ENCODE measurements at regions not wholly inside any gene's neighbourhood (a gene's known extent, or its start where the extent isn't known, plus 50 kb on each side); places are given as distances from the start of the nearest gene placed in this dataset.

GRCh38 chr10:30534465-30535144, 94.9 kb downstream of the LYZL2 start (continued):
- TF ChIP-seq PKNOX1 (IDR thresholded peaks at IDR 0.05) = peak; percentile 95
- TF ChIP-seq MEIS2 (IDR thresholded peaks at IDR 0.05; ENCODE audit: partially characterized antibody) = peak; percentile 87
- TF ChIP-seq ARID2 (IDR thresholded peaks at IDR 0.05) = peak; percentile 74; the same call in 1 of the 2 replicates
- peak; percentile 84 to 95 (median 89) for TF ChIP-seq CTCF (IDR thresholded peaks at IDR 0.05 in 2 of 3, conservative IDR thresholded peaks at IDR 0.05 in 1 of 3; ENCODE audit: insufficient read depth in 2 of 3, low read depth in 1 of 3, low read length in 3 of 3)
- peak; percentile 70 for TF ChIP-seq CEBPG (CRISPR knock-in tag; IDR thresholded peaks at IDR 0.05)
- peak in 1 of 2 experiments; percentile 71; a peak in 2 of 4 replicates for TF ChIP-seq CEBPG (tag; conservative IDR thresholded peaks at IDR 0.05 in 1 of 2, IDR thresholded peaks at IDR 0.05 in 1 of 2)
- no peak for TF ChIP-seq TCFL5 (CRISPR knock-in tag; conservative IDR thresholded peaks at IDR 0.05)
- TF ChIP-seq SMAD1 (IDR thresholded peaks at IDR 0.05; ENCODE audit: low read depth, low read length, partially characterized antibody) = no peak
- peak; percentile 78 for TF ChIP-seq CEBPB (tag; IDR thresholded peaks at IDR 0.05)
- TF ChIP-seq SMC3 (conservative IDR thresholded peaks at IDR 0.05; ENCODE audit: insufficient read depth, low read depth, low read length) = peak; percentile 76
- TF ChIP-seq, protein P1, sequence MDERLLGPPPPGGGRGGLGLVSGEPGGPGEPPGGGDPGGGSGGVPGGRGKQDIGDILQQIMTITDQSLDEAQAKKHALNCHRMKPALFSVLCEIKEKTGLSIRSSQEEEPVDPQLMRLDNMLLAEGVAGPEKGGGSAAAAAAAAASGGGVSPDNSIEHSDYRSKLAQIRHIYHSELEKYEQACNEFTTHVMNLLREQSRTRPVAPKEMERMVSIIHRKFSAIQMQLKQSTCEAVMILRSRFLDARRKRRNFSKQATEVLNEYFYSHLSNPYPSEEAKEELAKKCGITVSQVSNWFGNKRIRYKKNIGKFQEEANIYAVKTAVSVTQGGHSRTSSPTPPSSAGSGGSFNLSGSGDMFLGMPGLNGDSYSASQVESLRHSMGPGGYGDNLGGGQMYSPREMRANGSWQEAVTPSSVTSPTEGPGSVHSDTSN (CRISPR knock-in tag; IDR thresholded peaks at IDR 0.05; ENCODE audit: low read depth) = no peak
- TF ChIP-seq, protein P1 (tag; conservative IDR thresholded peaks at IDR 0.05; ENCODE audit: low read depth) = peak; percentile 93
- TF ChIP-seq NFRKB (IDR thresholded peaks at IDR 0.05; ENCODE audit: low read depth) = no peak
- TF ChIP-seq CC2D1A (IDR thresholded peaks at IDR 0.05) = peak; percentile 59; the same call in 1 of the 2 replicates
- TF ChIP-seq, protein P2, sequence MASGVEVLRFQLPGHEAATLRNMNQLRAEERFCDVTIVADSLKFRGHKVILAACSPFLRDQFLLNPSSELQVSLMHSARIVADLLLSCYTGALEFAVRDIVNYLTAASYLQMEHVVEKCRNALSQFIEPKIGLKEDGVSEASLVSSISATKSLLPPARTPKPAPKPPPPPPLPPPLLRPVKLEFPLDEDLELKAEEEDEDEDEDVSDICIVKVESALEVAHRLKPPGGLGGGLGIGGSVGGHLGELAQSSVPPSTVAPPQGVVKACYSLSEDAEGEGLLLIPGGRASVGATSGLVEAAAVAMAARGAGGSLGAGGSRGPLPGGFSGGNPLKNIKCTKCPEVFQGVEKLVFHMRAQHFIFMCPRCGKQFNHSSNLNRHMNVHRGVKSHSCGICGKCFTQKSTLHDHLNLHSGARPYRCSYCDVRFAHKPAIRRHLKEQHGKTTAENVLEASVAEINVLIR (CRISPR knock-in tag; IDR thresholded peaks at IDR 0.05) = no peak

All from K562 (cell line).